ENCODE measurements at regions not wholly inside any gene's neighbourhood (a gene's known extent, or its start where the extent isn't known, plus 50 kb on each side); places are given as distances from the start of the nearest gene placed in this dataset.

GRCh38 chr6:105746509-105746908, 339.6 kb upstream of the PRDM1 start:
- TF ChIP-seq HOXA7 (CRISPR knock-in tag; IDR thresholded peaks at IDR 0.05) (no peak), MAZ (IDR thresholded peaks at IDR 0.05; ENCODE audit: borderline replicate concordance, low read depth, low read length) (no peak), CTCF (IDR thresholded peaks at IDR 0.05) (no peak), POLR2A (IDR thresholded peaks at IDR 0.05; ENCODE audit: low read length) (no peak), BHLHE40 (IDR thresholded peaks at IDR 0.05; ENCODE audit: low read depth, low read length) (no peak), NFE2L2 (conservative IDR thresholded peaks at IDR 0.05; ENCODE audit: low read length) (no peak), NR3C1 (IDR thresholded peaks at IDR 0.05) (no peak), RNF2 (IDR thresholded peaks at IDR 0.05; ENCODE audit: borderline replicate concordance, low read depth) (no peak)
